Erythroblast (primary cell): ENCODE measurements at regions not wholly inside any gene's neighbourhood (a gene's known extent, or its start where the extent isn't known, plus 50 kb on each side); places are given as distances from the start of the nearest gene placed in this dataset.

Experiments
- DNase-seq, 2 experiments: peaks; one replicate each; lab custom pipeline; 2025; lab: John Stamatoyannopoulos, UW
- GATA1 ChIP-seq: IDR thresholded peaks from 2 replicates; pipeline ENCODE4 v1.6.1; 2011; ENCODE audit warnings: low read depth, mild to moderate bottlenecking, control low read depth, low read length, moderate library complexity
- POLR2A ChIP-seq: IDR thresholded peaks from 2 replicates; pipeline ENCODE4 v1.6.1; 2011; ENCODE audit warnings: mild to moderate bottlenecking, low read length

DNA sequence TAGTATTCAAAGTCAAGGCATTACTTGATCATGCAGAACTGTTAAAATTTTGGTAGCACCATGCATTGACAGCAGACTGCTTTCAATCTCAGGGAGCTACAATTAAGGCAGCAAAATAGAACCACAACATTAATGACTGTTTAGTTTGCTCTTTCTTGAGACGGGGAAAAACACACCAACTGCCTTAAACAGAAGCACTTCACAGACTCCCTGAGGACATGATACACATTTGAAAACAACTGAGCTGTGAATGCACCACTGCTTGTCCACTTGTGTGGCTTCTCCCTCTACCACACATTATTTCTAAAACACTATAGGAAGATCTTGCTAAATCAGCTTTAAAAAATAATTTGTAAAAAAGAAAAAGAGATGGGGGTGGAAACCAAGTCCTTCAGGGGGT is 79.6 kb upstream of the MAST4 start:
- TF ChIP-seq GATA1 (no peak), POLR2A (no peak)
- DNase-seq, result no peak

DNA sequence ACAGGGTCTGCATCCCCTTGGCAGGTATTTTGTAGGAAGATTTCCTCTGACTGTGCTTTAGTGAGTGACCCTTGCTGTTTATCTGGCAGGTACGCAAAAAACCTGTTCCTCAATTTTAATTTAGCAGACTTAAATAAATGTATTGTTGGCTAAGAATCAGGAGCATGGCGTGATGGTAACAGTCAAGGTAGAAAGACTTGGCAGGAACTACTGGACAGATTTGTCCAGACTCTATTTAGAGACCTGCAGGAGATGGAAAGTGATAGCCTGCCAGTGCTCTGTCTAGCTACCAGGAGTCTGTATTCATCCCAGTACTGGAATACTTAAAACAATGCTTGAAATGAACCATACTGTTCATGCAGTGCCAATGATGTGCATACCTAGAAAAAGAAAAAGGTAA is 78.8 kb upstream of the MAST4 start:
- TF ChIP-seq POLR2A (no peak), GATA1 (no peak)
- no peak for DNase-seq

DNA sequence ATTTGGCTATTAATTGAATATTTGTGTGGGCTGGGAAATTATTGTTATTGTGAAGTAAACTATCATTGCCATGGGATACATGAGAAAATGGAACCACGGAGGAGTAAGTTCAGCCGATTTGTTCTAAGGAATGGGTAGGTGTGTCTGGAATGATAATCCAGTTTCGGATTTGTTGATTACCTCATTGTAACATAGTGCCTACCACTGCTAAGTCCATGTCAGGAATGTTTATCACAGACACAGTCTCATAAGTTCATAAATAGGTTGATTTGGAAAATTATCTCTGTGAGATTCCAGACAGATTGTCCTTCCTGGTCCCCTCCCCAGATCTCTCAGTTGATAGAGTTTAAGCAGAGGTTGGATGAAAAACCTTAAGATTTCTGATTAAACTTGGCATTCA is 78.1 kb upstream of the MAST4 start:
- TF ChIP-seq POLR2A, result no peak
- TF ChIP-seq GATA1, result no peak
- no peak for DNase-seq

DNA sequence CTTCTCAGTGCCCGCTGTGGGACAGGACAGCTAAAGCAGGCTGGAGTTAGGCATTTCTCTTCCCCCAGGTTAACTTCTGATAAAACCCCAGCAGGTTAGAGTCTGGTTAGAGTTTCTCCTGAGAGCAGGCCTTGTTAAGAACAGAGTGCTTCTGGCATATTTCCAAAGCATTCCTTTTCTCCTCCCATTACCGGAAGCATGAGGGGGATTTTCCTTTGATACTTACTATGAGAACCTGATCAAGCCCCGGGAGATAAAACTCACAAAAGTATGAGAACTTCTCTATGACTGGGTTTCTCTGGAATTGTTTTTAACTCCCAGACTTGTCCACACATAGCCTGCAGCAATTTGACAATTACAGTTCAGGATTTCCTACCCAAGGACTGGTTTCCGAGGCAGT is 77.4 kb upstream of the MAST4 start:
- TF ChIP-seq GATA1, result no peak
- TF ChIP-seq POLR2A, result no peak
- DNase-seq, result no peak

DNA sequence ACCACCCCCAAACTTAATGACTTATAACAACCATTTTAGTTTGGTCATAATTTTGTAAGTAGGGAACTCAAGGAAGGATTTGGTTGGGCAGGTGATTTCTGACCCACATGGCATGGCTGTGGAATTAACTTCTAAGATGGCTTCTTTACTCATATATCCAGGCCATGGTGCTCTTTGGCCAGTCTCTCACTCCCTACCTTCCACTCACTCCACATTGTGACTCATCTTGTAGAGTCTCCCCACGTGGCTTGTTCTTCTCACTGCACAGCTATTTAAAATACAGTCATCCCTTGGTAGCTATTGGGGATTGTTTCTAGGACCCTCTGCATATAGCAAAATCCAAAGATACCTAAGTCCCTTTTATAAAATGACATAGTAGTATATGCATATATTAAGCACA is 76.6 kb upstream of the MAST4 start:
- TF ChIP-seq POLR2A (no peak), GATA1 (no peak)
- no peak for DNase-seq

DNA sequence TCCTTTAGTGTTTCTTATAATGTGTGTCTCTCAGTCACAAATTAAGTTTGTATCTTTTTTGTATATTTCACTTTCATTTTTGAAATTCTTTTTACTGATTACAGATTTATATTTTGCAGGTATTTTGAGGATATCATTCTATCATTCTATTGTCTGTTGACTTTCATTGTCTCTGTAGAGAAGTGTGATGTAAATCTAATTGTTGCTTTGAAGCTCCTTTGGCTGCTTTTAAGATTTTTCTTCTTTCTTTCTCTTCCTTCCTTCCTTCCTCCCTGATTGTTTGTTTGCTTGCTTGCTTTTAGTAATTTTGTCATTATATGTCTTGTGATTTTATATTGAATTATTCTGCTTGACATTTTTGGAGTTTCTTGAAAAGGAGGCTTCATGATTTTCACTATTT is 75.3 kb upstream of the MAST4 start:
- DNase-seq, result no peak
- TF ChIP-seq POLR2A, result no peak
- no peak for TF ChIP-seq GATA1

DNA sequence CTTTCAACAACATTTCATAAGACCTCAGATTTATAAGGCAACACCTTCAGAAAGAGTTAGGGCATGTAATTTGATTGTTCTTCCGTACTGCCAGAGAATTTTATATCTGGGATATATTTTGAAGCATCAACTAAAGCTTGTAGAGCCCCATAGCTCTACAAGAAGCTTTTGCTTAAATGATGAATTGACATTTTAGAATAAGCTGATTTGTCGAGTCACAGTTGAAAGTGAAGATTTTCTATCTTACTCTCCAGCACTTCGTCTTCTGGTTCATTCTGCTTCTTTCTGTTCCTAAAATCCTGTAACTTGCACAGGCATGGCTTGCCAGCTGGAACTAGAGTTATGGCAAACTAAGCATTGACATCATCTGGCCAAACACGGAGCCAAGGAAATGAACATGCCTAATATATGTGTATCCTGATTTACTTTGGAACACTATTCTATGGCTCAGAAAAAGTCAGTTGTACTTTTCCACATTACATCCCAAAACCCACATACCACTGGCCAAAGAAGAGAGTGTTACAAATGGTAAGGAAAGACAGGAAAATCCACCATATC is 68.6 kb upstream of the MAST4 start:
- no peak for TF ChIP-seq GATA1
- TF ChIP-seq POLR2A, result no peak
- DNase-seq, result no peak

DNA sequence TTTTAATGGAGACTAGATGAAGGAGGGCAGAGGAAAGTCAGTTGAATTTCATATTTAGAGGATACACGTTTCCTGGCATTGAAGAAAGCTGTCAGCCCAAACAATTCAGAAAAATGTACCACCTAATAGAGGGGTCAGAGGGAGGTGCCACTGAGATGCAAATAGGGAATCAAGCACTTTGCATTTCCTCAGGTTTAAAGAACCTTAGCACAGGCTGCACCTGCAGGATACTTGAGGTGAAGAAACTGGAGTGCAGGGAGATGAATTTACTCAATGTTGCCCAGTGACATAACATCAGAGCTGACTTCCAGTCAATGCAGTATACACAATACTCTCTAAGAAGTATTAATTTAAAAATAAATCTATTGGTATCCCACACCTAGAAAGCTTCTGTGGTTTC is 67.0 kb upstream of the MAST4 start:
- DNase-seq, result peak; percentile 2 to 5
- TF ChIP-seq GATA1 (no peak), POLR2A (no peak)

DNA sequence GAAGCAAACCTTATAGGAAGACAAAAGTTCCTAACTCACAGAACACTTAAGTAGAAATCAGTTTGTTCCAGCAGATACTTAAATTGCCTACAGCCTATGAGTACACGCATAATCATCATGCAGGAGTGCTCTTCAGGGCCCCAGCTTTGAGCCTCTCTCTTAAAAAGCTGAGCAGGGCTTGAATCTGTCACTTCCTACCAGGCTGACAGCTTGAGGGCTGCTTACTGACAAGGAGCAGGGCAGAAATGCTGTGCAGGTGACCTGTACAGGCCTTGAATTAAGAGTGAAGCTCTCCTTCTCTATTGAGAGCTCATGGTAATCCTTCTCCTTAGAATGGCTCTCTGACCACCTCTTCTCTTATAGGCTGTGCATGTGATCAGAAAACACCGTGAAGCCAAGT is 66.5 kb upstream of the MAST4 start:
- DNase-seq, result no peak
- no peak for TF ChIP-seq GATA1
- no peak for TF ChIP-seq POLR2A

DNA sequence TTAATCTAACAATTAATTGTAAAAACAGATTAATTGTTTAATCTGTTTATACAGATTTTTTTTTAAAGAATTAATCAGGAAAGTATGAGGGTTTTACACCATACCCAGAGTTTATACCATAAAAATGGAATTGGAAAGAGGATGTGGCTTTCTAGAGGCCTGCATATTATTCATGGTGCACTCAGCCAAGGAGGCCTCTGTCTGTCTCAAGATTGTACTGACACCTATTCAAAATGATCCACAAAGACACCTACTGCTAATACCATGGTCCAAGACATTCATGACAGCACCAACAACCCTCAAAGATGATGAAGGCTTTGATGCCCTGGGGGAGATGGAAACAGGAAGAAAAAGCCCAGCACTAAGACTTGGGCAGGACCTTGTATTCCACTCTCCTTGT is 58.1 kb upstream of the MAST4 start:
- no peak for DNase-seq
- TF ChIP-seq GATA1 (no peak), POLR2A (no peak)

DNA sequence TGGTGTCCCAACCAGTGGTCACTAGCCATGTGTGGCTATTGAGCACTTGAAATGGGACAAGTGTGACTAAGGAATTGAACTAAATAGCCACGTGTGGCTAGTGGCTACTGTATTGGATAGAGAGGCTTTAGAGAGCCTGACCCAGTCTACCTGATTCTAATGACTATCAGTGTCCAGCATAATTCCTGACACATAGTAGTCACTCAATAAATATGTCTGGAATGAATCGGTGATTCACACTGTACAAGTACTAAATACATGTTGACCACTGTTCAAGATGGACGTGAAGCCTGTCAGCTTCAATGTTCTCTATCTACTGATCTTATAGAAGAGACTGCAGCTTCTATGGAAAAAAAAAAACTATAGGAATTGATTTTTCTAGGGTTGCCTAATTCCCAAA is 57.7 kb upstream of the MAST4 start:
- TF ChIP-seq GATA1 (no peak), POLR2A (no peak)
- DNase-seq, result no peak

DNA sequence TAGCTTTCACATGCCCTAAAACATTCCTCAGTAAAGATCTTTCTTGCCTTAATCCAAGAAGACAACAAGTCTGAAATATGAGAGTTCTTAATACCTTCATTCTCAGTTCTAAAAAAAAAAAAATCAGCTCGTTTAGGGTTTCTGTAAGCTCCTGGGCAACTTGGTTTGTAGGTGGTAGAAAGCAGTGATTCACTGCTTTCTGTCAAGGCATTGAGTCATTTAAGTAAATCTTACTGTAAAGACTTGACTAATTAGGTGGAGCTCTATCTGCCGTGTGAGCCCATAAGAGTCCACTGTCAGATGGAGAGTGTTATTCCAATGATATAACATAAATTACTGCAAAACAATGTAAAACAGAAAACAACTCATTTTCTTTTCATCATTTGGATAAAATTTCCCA is 56.1 kb upstream of the MAST4 start:
- no peak for TF ChIP-seq POLR2A
- TF ChIP-seq GATA1, result no peak

DNA sequence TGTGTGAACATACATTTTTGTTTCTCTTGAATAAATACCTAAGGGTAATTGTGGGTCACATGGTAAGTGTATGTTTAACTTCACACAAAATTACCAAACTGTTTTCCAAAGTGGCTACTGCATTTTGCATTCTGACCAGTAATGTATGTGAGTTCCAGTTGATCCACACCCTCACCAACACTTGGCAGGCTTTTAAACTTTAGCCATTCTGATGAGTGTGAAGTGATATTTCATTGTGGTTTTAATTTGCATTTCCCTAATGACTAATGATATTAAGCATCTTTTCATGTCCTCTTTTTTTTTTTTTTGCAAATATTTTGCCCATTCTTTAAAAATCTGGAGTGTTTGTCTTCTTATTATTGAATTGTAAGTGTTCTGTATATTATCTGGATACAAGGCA is 53.5 kb upstream of the MAST4 start:
- TF ChIP-seq POLR2A, result no peak
- TF ChIP-seq GATA1, result no peak
- DNase-seq, result no peak

More for the DNA sequence above, 56.1 kb upstream of the MAST4 start:
- no peak for DNase-seq
